CD4-positive, alpha-beta memory T cell (primary cell): ENCODE measurements at regions not wholly inside any gene's neighbourhood (a gene's known extent, or its start where the extent isn't known, plus 50 kb on each side); places are given as distances from the start of the nearest gene placed in this dataset.

Source experiments
- CTCF ChIA-PET: fragments of 350-600 bp; sonication (Branson Sonifier 250); formaldehyde crosslinking; loops from one replicate; lab custom pipeline; 2021; ENCODE audit warnings: inconsistent platforms; ENCODE audit not compliant: partially characterized antibody; lab: Charles Lee
- POLR2A ChIA-PET: fragments of 350-600 bp; sonication (Branson Sonifier 250); formaldehyde crosslinking; loops from one replicate; lab custom pipeline; 2021; ENCODE audit not compliant: partially characterized antibody; lab: Charles Lee
- DNase-seq, 5 donors: peaks; one replicate each; pipeline versions ENCODE4 v3.0.0 to v3.0.0-alpha.2; 2020 to 2022; ENCODE audit warnings: mixed read lengths in 1 of 5
- H3K27ac ChIP-seq: one replicate; pipeline ENCODE4 v1.7.0; 2013; ENCODE audit warnings: low read depth, low read length
- H3K27me3 ChIP-seq: 2 replicates; pipeline ENCODE4 v1.7.0; 2013; ENCODE audit warnings: mild to moderate bottlenecking, low read length, moderate library complexity; ENCODE audit not compliant: insufficient read depth
- H3K36me3 ChIP-seq: 2 replicates; pipeline ENCODE4 v1.7.0; 2013; ENCODE audit warnings: mild to moderate bottlenecking, low read length, moderate library complexity; ENCODE audit not compliant: insufficient read depth
- H3K4me1 ChIP-seq: 2 replicates; pipeline ENCODE4 v1.7.0; 2013; ENCODE audit warnings: mild to moderate bottlenecking, low read length, moderate library complexity; ENCODE audit not compliant: insufficient read depth
- H3K4me3 ChIP-seq, 2 donors: one replicate each; pipeline ENCODE4 v1.7.0; 2013; ENCODE audit warnings: low read length in 2 of 2, mild to moderate bottlenecking in 1 of 2
- H3K9me3 ChIP-seq, 2 donors: one replicate each; pipeline ENCODE4 v1.7.0; 2013; ENCODE audit warnings: low read length in 2 of 2, control low read depth in 1 of 2; ENCODE audit not compliant: control insufficient read depth in 1 of 2
- H3K27ac Mint-ChIP-seq, 7 donors: one replicate each; pipeline ENCODE4 v1.8.0; 2020 to 2021; ENCODE audit warnings: mixed read lengths in 7 of 7, mild to moderate bottlenecking in 6 of 7, inconsistent platforms in 3 of 7, moderate library complexity in 3 of 7
- H3K27me3 Mint-ChIP-seq, 2 donors: one replicate each; pipeline ENCODE4 v1.8.0; 2020 to 2021; ENCODE audit warnings: mixed read lengths in 2 of 2
- H3K36me3 Mint-ChIP-seq, 2 donors: one replicate each; pipeline ENCODE4 v1.8.0; 2020 to 2021; ENCODE audit warnings: mixed read lengths in 2 of 2, inconsistent platforms in 1 of 2, mild to moderate bottlenecking in 1 of 2
- H3K4me1 Mint-ChIP-seq, 4 donors: one replicate each; pipeline ENCODE4 v1.8.0; 2020 to 2021; ENCODE audit warnings: mixed read lengths in 4 of 4, mild to moderate bottlenecking in 1 of 4
- H3K4me3 Mint-ChIP-seq, 8 donors: one replicate each; pipeline ENCODE4 v1.8.0; 2020 to 2021; ENCODE audit warnings: mixed read lengths in 8 of 8, mild to moderate bottlenecking in 7 of 8, moderate library complexity in 6 of 8, inconsistent platforms in 3 of 8
- H3K9me3 Mint-ChIP-seq, 8 donors: one replicate each; pipeline ENCODE4 v1.8.0; 2020 to 2021; ENCODE audit warnings: mixed read lengths in 8 of 8, mild to moderate bottlenecking in 5 of 8, inconsistent platforms in 3 of 8, moderate library complexity in 1 of 8
- intact Hi-C: fragments of 100-400 bp; cut with micrococcal nuclease; formaldehyde crosslinking; loops from one replicate; pipeline ENCODE4 v1.15.1; 2023

GRCh38 chr6:113380591-113380990 lies 476.6 kb upstream of the MARCKS start:
- Mint-ChIP-seq H3K9me3 (no peaks in the 10 kb centered on the region), H3K4me1 (no peaks in the 10 kb centered on the region), H3K27ac (no peak overlapping the region), H3K27me3 (peaks cover 0 to 1% of the 10 kb centered on the region in 2 donors), H3K4me3 (no peak overlapping the region), H3K36me3 (no peaks in the 10 kb centered on the region)
- ChIA-PET POLR2A (no interaction called here), CTCF (no interaction called here)
- Histone ChIP-seq H3K27me3 (no peaks in the 10 kb centered on the region), H3K27ac (no peak overlapping the region), H3K4me3 (no peak overlapping the region), H3K36me3 (no peaks in the 10 kb centered on the region), H3K9me3 (no peaks in the 10 kb centered on the region), H3K4me1 (no peaks in the 10 kb centered on the region)
- intact Hi-C loops, result no loop called here
- no peak for DNase-seq

DNA sequence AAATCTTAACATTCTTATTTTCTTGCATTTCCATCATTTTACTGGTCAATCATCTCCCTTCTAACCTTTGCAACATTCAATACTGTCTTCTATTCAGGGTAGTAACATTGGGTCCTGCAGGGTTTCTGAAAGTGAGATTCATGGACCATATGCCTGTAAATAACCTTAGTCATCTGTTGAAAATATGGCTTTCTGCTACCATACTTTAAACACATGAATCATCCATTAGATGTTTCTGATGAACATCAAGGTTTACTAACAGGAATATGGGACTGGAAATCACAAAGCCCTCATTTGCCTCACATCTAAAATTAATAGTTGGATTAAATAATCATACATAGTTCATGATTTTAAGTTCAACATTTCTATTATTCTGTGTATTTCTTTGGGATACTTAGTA lies 475.9 kb upstream of the MARCKS start:
- H3K36me3 Mint-ChIP-seq, result no peaks in the 10 kb centered on the region
- H3K27me3 Mint-ChIP-seq, result no peaks in the 10 kb centered on the region
- H3K9me3 Mint-ChIP-seq, result no peaks in the 10 kb centered on the region
- no peaks in the 10 kb centered on the region for H3K4me1 Mint-ChIP-seq
- CTCF ChIA-PET, result no interaction called here
- H3K4me3 Mint-ChIP-seq, result no peak overlapping the region
- no peak overlapping the region for H3K27ac Mint-ChIP-seq
- no peaks in the 10 kb centered on the region for H3K4me1 ChIP-seq
- H3K27ac ChIP-seq, result no peak overlapping the region
- no peak overlapping the region for H3K4me3 ChIP-seq
- POLR2A ChIA-PET, result no interaction called here
- no peaks in the 10 kb centered on the region for H3K27me3 ChIP-seq
- H3K36me3 ChIP-seq, result no peaks in the 10 kb centered on the region
- no peaks in the 10 kb centered on the region for H3K9me3 ChIP-seq
- intact Hi-C loops, result no loop called here
- no peak for DNase-seq

- Histone ChIP-seq H3K27ac (no peak overlapping the region), H3K4me3 (no peak overlapping the region), H3K36me3 (no peaks in the 10 kb centered on the region), H3K9me3 (no peaks in the 10 kb centered on the region), H3K4me1 (no peaks in the 10 kb centered on the region), H3K27me3 (no peaks in the 10 kb centered on the region)
- H3K4me1 Mint-ChIP-seq, result no peaks in the 10 kb centered on the region
- no peak overlapping the region for H3K4me3 Mint-ChIP-seq
- H3K27me3 Mint-ChIP-seq, result no peaks in the 10 kb centered on the region
- no peaks in the 10 kb centered on the region for H3K36me3 Mint-ChIP-seq
- H3K27ac Mint-ChIP-seq, result peak overlapping the region in 1 of 7 donors; percentile 29
- intact Hi-C loops, result no loop called here
- DNase-seq, result no peak
- ChIA-PET POLR2A (no interaction called here), CTCF (no interaction called here)
- no peaks in the 10 kb centered on the region for H3K9me3 Mint-ChIP-seq
Observed at GRCh38 chr6:113381959-113382358, 475.2 kb upstream of the MARCKS start.

DNA sequence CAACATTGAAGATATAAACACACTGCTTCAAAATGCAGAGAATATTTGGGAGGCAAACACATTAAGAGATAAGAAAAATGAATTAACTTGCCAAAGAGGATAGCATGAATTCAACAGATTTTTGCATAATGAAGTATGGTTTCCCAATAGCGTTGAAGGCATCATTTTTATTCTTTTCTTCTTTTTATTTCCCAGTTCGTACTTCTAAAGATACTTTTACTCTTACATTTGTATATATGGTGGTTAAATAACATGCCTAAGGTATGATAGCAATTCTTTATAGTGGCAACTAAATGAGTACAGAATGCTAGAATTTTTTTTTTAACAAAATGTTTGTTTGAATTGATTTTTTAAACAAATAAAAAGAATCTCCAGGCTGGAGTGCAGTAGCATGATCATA lies 473.4 kb upstream of the MARCKS start:
- H3K4me3 Mint-ChIP-seq, result no peak overlapping the region
- Histone ChIP-seq H3K9me3 (no peaks in the 10 kb centered on the region), H3K27ac (no peak overlapping the region), H3K4me1 (no peaks in the 10 kb centered on the region), H3K4me3 (no peak overlapping the region), H3K36me3 (no peaks in the 10 kb centered on the region), H3K27me3 (no peaks in the 10 kb centered on the region)
- H3K27ac Mint-ChIP-seq, result no peak overlapping the region
- intact Hi-C loops, result no loop called here
- no peaks in the 10 kb centered on the region for H3K4me1 Mint-ChIP-seq
- H3K9me3 Mint-ChIP-seq, result no peaks in the 10 kb centered on the region
- no peaks in the 10 kb centered on the region for H3K36me3 Mint-ChIP-seq
- H3K27me3 Mint-ChIP-seq, result no peaks in the 10 kb centered on the region
- no peak for DNase-seq
- ChIA-PET CTCF (no interaction called here), POLR2A (no interaction called here)

GRCh38 chr6:113385020-113385431 lies 472.1 kb upstream of the MARCKS start:
- Mint-ChIP-seq H3K4me3 (no peak overlapping the region), H3K27ac (no peak overlapping the region), H3K4me1 (no peaks in the 10 kb centered on the region), H3K27me3 (no peaks in the 10 kb centered on the region), H3K36me3 (no peaks in the 10 kb centered on the region), H3K9me3 (no peaks in the 10 kb centered on the region)
- no peaks in the 10 kb centered on the region for H3K27me3 ChIP-seq
- H3K4me1 ChIP-seq, result no peaks in the 10 kb centered on the region
- no peak for DNase-seq
- H3K27ac ChIP-seq, result no peak overlapping the region
- H3K36me3 ChIP-seq, result no peaks in the 10 kb centered on the region
- ChIA-PET CTCF (no interaction called here), POLR2A (no interaction called here)
- intact Hi-C loops, result no loop called here
- H3K9me3 ChIP-seq, result no peaks in the 10 kb centered on the region
- H3K4me3 ChIP-seq, result no peak overlapping the region

- H3K4me1 Mint-ChIP-seq, result no peaks in the 10 kb centered on the region
- POLR2A ChIA-PET, result no interaction called here
- no peak for DNase-seq
- H3K36me3 Mint-ChIP-seq, result no peaks in the 10 kb centered on the region
- no peak overlapping the region for H3K27ac Mint-ChIP-seq
- no peak overlapping the region for H3K27ac ChIP-seq
- CTCF ChIA-PET, result no interaction called here
- no peak overlapping the region for H3K4me3 Mint-ChIP-seq
- H3K4me3 ChIP-seq, result no peak overlapping the region
- no peaks in the 10 kb centered on the region for H3K4me1 ChIP-seq
- no peaks in the 10 kb centered on the region for H3K27me3 ChIP-seq
- intact Hi-C loops, result no loop called here
- H3K27me3 Mint-ChIP-seq, result no peaks in the 10 kb centered on the region
- no peaks in the 10 kb centered on the region for H3K36me3 ChIP-seq
- H3K9me3 Mint-ChIP-seq, result no peaks in the 10 kb centered on the region
- no peaks in the 10 kb centered on the region for H3K9me3 ChIP-seq
Observed at GRCh38 chr6:113388996-113389395, 468.1 kb upstream of the MARCKS start.

DNA sequence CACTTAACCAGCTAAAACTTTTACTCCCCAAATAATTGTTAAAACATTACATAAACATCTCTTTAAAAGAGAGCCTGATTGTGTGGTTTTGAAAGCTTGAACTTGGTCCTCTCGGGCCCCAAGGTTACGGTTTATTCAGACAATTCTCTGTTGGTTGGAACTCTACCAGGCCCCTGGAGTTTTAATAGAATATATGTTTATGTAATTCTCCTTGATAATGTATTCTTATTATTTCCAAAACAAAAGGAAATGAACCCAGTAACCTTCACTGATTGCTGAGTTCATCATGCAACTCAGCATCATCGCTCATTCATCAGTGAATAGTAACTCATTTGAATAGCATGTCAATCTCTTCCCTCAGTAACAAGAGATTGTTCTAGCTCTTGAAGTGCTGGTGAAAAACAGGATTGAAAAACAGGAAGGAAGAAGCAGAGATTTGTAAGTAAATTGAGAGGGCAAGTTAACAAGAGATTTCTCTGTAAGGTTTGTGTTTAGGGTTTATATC lies 464.5 kb upstream of the MARCKS start:
- Histone ChIP-seq H3K27me3 (no peaks in the 10 kb centered on the region), H3K27ac (no peak overlapping the region), H3K4me3 (no peak overlapping the region), H3K9me3 (no peaks in the 10 kb centered on the region), H3K4me1 (no peaks in the 10 kb centered on the region), H3K36me3 (no peaks in the 10 kb centered on the region)
- ChIA-PET POLR2A (no interaction called here), CTCF (no interaction called here)
- no peak overlapping the region for H3K4me3 Mint-ChIP-seq
- H3K36me3 Mint-ChIP-seq, result no peaks in the 10 kb centered on the region
- no peak for DNase-seq
- H3K9me3 Mint-ChIP-seq, result no peaks in the 10 kb centered on the region
- H3K27ac Mint-ChIP-seq, result no peak overlapping the region
- no peaks in the 10 kb centered on the region for H3K27me3 Mint-ChIP-seq
- H3K4me1 Mint-ChIP-seq, result no peaks in the 10 kb centered on the region
- intact Hi-C loops, result no loop called here

GRCh38 chr6:113394216-113394615 lies 462.9 kb upstream of the MARCKS start:
- Histone ChIP-seq H3K27me3 (no peaks in the 10 kb centered on the region), H3K4me1 (no peaks in the 10 kb centered on the region), H3K27ac (no peak overlapping the region), H3K36me3 (no peaks in the 10 kb centered on the region), H3K9me3 (no peaks in the 10 kb centered on the region), H3K4me3 (no peak overlapping the region)
- no peak overlapping the region for H3K27ac Mint-ChIP-seq
- ChIA-PET CTCF (no interaction called here), POLR2A (no interaction called here)
- H3K4me3 Mint-ChIP-seq, result no peak overlapping the region
- no peaks in the 10 kb centered on the region for H3K9me3 Mint-ChIP-seq
- H3K27me3 Mint-ChIP-seq, result no peaks in the 10 kb centered on the region
- no peaks in the 10 kb centered on the region for H3K36me3 Mint-ChIP-seq
- intact Hi-C loops, result no loop called here
- H3K4me1 Mint-ChIP-seq, result no peaks in the 10 kb centered on the region
- DNase-seq, result no peak
